Fibroblast of pulmonary artery (primary cell): ENCODE measurements at regions not wholly inside any gene's neighbourhood (a gene's known extent, or its start where the extent isn't known, plus 50 kb on each side); places are given as distances from the start of the nearest gene placed in this dataset.
"Not testable (repeated sequence)": the region's sequence is repeated elsewhere in the genome, so short reads cannot be mapped to it uniquely, and the experiment has no call there.

ENCODE experiments used
- DNase-seq: peaks from one replicate; pipeline ENCODE4 v3.0.0-alpha.2; 2010; ENCODE audit warnings: low read depth
- H3K4me3 ChIP-seq: replicated peaks from 2 replicates; pipeline ENCODE4 v1.5.1; 2011; ENCODE audit warnings: low read depth, mild to moderate bottlenecking, control low read depth, low read length, moderate library complexity
- CTCF ChIP-seq: IDR thresholded peaks from 2 replicates; pipeline ENCODE4 v1.5.1; 2011; ENCODE audit warnings: mild to moderate bottlenecking, control low read depth, low read length, inconsistent platforms; ENCODE audit errors: missing control alignments

- no peak overlapping the region for H3K4me3 ChIP-seq
- no peak for TF ChIP-seq CTCF
- DNase-seq = no peak
These were observed 207.2 kb upstream of the C21orf91 start for GRCh38 chr21:18026359-18026758.

DNA sequence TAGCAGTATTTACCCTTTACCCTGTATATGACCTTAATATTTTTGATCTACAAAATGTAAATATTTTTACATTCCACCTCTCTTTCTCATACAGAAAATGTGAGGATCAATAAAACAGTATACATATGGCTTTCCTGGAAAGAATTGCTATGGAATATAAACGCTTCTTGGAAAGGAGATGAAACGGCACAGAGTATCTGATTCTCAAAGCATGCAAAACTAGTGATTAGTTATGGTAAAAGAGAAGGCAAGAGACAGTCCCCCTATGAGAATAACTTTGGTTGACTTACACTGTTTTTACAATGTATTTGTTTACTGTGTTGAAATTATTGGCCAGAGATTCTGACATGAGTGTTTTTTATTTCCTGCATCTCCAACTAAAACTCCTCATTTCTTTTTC, 204.6 kb upstream of the C21orf91 start:
- no peak for DNase-seq
- no peak for TF ChIP-seq CTCF
- H3K4me3 ChIP-seq = no peak overlapping the region

GRCh38 chr21:18023157-18023556, 204.0 kb upstream of the C21orf91 start:
- no peak for TF ChIP-seq CTCF
- no peak overlapping the region for H3K4me3 ChIP-seq
- DNase-seq = no peak

DNA sequence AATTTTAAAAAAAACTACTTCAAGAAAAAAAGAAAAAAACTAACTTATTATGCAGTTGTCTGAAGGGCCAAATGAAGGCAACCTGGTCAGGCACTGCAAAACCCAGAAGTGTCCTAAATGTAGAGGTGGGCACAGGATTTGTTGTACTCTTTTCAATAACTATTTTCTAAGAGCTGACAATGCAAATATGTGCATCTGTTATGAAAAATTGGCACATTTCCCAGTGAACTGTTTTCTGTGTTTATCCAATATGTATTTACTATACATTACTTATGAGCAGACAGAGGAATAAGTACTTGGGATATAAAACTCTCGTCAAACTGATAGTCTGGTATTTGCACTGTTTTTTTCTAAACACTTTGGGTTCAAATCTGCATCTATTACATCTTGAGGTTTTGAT, 188.0 kb upstream of the C21orf91 start:
- TF ChIP-seq CTCF = no peak
- DNase-seq = no peak
- H3K4me3 ChIP-seq = no peak overlapping the region

- no peak for DNase-seq
- H3K4me3 ChIP-seq = no peak overlapping the region
- TF ChIP-seq CTCF = no peak
These were observed 187.5 kb upstream of the C21orf91 start for GRCh38 chr21:18006691-18007090.

- DNase-seq = no peak
- TF ChIP-seq CTCF = no peak
These were observed 183.2 kb upstream of the C21orf91 start for GRCh38 chr21:18002393-18002792.

GRCh38 chr21:18000981-18001686, 182.0 kb upstream of the C21orf91 start:
- DNase-seq = no peak
- no peak for TF ChIP-seq CTCF
- no peak overlapping the region for H3K4me3 ChIP-seq

More at GRCh38 chr21:18002393-18002792, 183.2 kb upstream of the C21orf91 start:
- no peak overlapping the region for H3K4me3 ChIP-seq

DNA sequence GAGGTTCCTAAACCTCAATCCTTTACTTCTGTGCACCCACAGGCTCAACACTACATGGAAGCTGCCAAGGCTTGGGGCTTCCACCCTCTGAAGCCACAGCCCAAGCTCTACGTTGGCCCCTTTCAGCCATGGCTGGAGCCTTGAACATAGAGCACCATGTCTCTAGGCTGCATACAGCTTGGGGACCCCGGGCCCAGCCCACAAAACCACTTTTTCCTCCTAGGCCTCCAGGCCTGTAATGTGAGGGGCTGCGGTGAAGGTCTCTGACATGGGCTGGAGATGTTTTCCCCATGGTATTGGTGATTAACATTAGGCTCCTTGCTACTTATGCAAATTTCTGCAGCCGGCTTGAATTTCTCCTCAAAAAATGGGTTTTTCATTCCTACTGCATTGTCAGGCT, 179.4 kb upstream of the C21orf91 start:
- not testable (repeated sequence) for H3K4me3 ChIP-seq, DNase-seq
